ENCODE measurements at regions not wholly inside any gene's neighbourhood (a gene's known extent, or its start where the extent isn't known, plus 50 kb on each side); places are given as distances from the start of the nearest gene placed in this dataset.

- peak; percentile 37 for DNase-seq (ENCODE audit: low read depth)
Observed at GRCh38 chr4:17324386-17324830, 187.5 kb downstream of the QDPR start.

GRCh38 chr4:17323554-17324385 is 188.1 kb downstream of the QDPR start:
- DNase-seq (ENCODE audit: low read depth) = no peak
- no peak for TF ChIP-seq CTCF (IDR thresholded peaks at IDR 0.05; ENCODE audit: control insufficient read depth, insufficient read depth, low read depth, low read length, missing control alignments)
- no peak overlapping the region for H3K4me3 ChIP-seq (ENCODE audit: control insufficient read depth, low read depth, low read length)

More at GRCh38 chr4:17324386-17324830, 187.5 kb downstream of the QDPR start:
- H3K4me3 ChIP-seq (ENCODE audit: control insufficient read depth, low read depth, low read length) = no peak overlapping the region
- peak; percentile 66 for TF ChIP-seq CTCF (IDR thresholded peaks at IDR 0.05; ENCODE audit: control insufficient read depth, insufficient read depth, low read depth, low read length, missing control alignments)

GRCh38 chr4:17322514-17322913 is 189.4 kb downstream of the QDPR start:
- TF ChIP-seq CTCF (IDR thresholded peaks at IDR 0.05; ENCODE audit: control insufficient read depth, insufficient read depth, low read depth, low read length, missing control alignments) = no peak
- H3K4me3 ChIP-seq (ENCODE audit: control insufficient read depth, low read depth, low read length) = no peak overlapping the region
- no peak for DNase-seq (ENCODE audit: low read depth)

GRCh38 chr4:17320046-17320445 is 191.8 kb downstream of the QDPR start:
- DNase-seq (ENCODE audit: low read depth) = no peak
- H3K4me3 ChIP-seq (ENCODE audit: control insufficient read depth, low read depth, low read length) = no peak overlapping the region
- TF ChIP-seq CTCF (IDR thresholded peaks at IDR 0.05; ENCODE audit: control insufficient read depth, insufficient read depth, low read depth, low read length, missing control alignments) = no peak

GRCh38 chr4:17317526-17317925 is 194.4 kb downstream of the QDPR start:
- TF ChIP-seq CTCF (IDR thresholded peaks at IDR 0.05; ENCODE audit: control insufficient read depth, insufficient read depth, low read depth, low read length, missing control alignments) = no peak
- no peak overlapping the region for H3K4me3 ChIP-seq (ENCODE audit: control insufficient read depth, low read depth, low read length)
- no peak for DNase-seq (ENCODE audit: low read depth)

- no peak for DNase-seq (ENCODE audit: low read depth)
- TF ChIP-seq CTCF (IDR thresholded peaks at IDR 0.05; ENCODE audit: control insufficient read depth, insufficient read depth, low read depth, low read length, missing control alignments) = no peak
- H3K4me3 ChIP-seq (ENCODE audit: control insufficient read depth, low read depth, low read length) = no peak overlapping the region
Observed at GRCh38 chr4:17316566-17316965, 195.3 kb downstream of the QDPR start.

Measured in AG09309 (cell line).